GM19452 (cell line): ENCODE measurements at regions not wholly inside any gene's neighbourhood (a gene's known extent, or its start where the extent isn't known, plus 50 kb on each side); places are given as distances from the start of the nearest gene placed in this dataset.

ENCODE experiments used
- ATAC-seq: cut with Tn5 transposase; IDR thresholded peaks from one replicate; pipeline ENCODE4 v1.9.1; 2021; ENCODE audit not compliant: unreplicated experiment

DNA sequence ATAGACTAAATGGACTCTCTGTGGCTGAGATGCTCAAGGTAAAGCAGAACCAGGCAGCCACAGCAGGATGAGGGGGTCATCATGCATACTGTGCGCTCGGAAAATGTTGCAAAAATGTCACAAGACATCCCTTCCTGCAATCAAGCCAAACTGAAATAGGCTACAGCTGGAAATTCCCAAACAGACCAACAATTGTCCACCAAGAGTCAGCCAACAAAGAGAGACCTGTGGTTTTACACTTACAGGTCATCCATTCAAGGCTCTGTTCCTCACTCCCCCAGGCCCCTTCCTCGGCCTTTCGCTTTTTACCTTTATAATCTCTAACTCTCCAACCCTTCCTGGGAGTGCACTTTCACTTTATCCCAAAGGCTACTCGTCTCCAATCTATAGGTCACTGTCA, 1066.9 kb downstream of the TSN start:
- ATAC-seq: no peak

DNA sequence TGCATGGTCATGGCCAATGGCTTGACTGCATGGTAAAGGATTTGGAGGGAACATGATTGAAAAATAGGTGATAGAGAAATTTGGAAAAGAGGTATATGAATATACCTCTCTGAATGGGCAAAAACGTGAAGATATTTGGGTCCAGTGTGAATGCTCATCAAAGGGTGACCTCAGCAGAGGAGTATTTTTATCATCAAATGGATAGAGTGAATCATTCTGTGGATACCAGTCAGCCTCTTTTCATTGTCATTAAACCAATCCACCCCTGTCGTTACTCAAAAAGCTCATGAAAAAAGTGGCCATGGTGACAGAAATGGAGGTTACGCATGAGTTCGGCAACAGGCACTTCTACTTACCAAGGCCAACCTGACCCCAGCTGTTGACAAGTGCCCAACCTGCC, 1074.7 kb downstream of the TSN start:
- ATAC-seq: no peak

DNA sequence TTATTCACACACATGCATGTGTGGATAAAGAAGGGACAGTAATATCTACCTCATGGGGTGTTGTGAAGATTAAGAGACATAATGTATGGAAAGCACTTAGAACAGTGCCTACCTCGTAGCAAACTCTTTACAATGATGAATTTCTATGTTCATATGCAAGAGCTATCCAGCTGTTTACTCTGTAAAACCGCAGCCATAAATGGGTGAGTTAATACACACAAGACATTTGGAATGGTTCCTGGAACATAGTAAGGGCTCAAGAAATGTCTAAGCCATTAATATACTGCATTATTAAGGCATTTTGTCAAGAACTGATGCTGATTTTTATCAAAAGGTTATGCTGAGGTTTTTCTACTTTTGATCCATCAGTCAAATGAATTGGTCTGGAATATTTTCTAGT, 1076.2 kb downstream of the TSN start:
- ATAC-seq: no peak

DNA sequence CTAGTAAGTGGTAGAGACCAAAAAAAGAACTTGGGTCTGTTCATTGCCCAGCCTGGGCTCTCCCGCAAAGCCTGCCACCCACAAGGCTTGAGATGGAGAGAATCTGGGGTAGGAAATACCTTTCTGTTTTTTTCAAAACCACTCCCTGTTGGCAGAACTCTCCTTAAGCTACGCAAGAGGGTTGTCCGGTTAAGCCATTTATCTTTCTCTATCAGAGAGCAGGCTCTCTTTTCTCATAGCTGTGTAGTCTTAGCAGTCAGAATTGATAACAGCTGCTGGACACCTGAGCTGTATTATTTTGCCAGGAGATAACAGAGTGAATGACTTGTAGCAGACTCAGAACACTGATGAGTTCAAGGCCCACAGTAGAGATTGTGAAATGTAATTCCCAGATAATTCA, 1088.1 kb downstream of the TSN start:
- ATAC-seq: no peak

DNA sequence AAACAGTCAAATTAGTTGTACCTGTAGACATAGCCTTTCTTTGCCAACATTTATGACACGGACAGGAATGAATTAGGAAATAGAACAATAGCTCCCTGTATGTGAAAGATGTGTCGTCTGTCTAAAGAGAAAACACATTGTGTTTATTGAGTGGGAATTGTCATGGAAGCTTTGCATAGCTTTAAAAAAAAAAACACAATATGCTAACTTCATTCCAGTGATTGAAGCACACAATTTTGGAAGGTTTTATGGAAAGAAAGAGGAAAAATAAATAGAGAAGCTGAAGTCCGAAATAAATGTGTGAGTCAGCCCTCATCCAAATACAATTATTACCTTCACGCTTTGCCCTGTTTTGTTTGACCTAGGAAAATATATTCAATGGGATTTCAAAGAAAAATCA, 1095.7 kb downstream of the TSN start:
- ATAC-seq: no peak

DNA sequence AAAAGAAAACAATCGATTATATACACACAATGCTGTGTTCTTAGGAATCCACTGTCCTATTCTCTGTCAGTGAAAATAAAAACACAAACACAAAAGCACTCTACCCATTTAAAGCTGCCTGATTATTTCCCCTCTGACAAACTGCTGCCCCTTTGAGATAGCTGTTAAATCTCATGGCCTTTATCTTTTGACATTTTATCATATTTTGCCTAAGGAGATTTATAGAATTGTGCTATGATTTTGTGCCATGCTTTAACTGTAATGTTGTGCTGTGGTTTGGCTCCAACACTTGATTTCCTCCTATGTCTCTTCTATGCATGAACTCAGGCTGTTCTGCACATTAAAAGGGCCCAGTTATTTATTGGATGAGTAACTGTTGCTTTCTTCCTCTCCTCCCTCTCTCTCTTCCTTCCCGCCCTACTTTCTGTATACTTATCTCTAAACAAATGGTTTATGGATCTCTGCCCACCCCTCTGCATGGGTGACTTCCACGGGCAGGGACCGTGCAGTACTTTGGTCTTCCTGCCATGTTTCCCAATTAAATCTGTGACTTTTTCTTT, 1096.6 kb downstream of the TSN start:
- ATAC-seq: no peak

DNA sequence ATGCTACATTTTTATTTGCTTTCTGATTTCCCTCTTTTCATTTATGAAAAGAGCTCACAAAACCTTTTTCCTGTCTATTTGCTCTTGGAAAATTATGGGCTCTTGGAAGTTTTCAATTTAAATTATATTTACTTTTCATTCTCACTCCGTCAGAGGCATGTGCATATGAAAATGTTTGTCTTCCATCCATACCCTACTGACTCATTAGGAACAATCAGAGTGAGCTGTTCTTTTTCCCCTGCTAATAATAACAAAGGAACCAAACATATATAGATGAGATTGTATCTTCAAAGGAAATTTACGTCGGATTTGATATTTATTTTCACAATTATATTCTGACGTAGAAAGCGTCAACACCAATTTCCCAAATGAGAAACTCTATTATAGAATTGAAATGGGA, 1101.2 kb downstream of the TSN start:
- ATAC-seq: no peak

DNA sequence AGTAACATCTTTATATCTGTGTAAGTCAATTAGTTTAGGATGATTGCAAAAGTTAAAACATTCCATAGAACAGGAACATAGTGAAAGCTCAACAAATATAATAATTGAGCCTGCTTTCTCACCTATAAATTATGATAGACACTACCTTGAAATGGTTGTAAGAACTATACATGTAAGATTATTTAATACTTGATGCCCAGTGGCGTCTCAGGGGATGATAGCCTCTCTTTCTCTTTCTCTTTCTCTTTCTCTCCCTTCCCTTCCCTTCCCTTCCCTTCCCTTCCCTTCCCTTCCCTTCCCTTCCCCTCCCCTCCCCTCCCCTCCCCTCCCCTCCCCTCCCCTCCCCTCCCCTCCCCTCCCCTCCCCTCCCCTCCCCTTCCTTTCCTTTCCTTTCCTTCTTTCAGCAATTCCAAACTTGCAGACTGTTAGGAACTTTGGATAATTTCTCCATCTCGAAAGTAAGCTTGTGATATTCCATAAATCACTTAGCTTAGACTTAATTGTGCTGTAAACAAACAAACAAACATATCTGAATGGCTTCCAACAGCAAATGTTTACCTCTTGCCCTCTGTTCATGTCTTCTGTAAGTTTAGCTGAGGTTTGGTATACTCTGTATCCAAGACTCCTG, 1102.7 kb downstream of the TSN start:
- no peak for ATAC-seq

DNA sequence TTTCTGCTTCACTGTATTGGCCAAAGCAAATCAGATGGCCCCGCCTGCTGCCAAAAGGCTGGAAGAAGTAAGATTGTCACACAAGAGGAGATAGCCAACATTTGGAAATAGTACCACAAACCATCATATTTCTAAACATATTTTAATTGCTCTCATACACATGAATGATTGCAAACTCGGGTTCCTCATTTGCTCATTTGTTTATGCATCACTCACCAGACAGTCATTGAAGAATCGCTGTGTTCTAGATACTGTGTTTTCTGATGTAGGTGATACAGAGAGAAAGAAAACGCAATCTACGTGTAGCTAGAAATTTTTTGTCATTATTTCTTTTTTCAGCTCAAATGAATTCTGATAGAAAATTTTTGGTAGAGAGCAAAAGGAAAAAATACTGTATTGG, 1103.4 kb downstream of the TSN start:
- no peak for ATAC-seq

DNA sequence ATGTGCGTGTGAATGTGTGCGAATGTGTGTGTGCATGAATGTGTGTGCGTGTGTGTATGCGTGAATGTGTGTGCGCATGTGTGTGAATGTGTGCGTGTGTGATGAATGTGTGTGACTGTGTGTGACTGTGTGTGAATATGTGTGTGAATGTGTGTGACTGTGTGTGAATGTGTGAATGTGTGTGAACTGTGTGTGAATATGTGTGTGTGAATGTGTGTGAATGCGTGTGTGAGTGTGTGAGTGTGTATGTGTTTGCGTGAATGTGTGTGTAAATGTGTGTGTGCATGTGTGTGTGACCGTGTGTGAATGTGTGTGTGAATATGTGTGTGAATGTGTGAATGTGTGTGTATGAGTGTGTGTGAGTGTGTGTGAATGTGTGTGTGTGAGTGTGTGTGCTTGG, 1103.8 kb downstream of the TSN start:
- ATAC-seq: no peak

DNA sequence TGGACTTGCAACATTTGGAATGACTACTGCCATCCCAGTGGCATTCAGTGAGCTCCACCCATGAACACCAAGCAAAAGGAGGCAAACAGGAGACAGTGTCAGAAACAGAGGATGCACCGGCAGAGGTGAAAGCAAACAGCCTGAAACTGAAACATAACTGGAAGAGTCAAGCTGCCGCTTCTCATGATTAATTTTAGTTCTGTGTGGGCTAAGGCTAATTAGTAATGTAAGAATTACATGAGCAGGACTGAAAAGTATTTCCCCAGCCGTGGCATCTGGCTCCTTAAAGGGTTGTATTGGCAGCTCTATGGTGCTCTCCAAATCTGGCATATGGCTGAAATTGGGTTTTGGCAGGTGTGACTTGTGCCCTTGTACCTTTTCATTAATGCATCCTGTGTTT, 1108.1 kb downstream of the TSN start:
- no peak for ATAC-seq

DNA sequence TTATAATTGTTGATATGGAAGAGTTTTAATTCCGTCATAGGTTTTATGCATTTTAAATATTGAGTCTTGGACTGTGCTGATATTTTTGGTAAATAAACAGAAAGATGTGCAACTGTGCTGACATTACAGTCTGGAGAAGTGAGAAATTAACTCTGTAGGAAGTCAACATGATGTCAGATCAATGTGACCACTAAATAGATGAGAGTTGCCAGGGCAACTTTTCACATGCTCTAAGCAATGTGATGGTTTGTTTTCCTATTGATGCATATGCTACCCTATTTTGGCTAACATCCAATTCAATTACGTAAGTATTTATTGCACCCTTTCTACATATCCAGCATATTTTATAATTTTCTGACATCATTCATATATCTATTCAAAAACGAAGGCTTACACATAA, 1109.3 kb downstream of the TSN start:
- ATAC-seq: no peak

DNA sequence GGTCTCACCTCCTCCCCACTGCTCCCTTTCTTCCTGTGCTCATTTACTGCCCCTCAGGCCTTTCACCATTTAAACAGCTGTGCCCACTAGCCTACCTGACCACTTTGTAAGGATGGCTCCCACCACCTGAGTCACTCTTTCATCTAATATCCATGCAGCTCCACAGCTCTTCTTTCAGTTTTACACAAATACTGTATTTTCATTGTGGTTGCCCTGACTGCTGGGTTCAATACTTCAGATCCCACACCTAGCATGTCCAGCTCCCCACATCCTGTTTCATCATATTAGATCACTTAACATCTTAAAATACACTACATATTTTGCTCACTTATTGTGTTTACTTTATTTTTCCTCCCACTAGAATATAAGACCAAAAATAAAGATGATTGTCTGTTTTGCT, 1110.6 kb downstream of the TSN start:
- no peak for ATAC-seq

DNA sequence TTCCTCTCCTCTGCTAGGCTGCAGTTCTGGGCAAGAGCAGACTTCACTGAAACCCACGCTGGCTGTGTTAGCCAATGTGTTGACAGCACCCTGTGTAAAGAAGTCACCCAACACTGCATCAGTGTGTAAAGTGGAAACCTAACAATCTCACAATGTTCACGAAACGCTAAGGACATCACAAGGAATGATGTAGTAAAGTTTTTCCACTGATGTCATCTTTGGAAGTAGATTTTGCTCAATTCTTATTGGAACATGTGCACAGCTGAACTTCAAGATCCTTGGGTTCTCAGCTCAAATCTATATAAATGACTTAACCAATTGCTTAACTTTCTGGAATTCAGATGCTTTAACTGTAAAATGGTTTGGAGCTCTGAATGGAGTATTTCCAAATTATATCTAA, 1112.5 kb downstream of the TSN start:
- no peak for ATAC-seq

DNA sequence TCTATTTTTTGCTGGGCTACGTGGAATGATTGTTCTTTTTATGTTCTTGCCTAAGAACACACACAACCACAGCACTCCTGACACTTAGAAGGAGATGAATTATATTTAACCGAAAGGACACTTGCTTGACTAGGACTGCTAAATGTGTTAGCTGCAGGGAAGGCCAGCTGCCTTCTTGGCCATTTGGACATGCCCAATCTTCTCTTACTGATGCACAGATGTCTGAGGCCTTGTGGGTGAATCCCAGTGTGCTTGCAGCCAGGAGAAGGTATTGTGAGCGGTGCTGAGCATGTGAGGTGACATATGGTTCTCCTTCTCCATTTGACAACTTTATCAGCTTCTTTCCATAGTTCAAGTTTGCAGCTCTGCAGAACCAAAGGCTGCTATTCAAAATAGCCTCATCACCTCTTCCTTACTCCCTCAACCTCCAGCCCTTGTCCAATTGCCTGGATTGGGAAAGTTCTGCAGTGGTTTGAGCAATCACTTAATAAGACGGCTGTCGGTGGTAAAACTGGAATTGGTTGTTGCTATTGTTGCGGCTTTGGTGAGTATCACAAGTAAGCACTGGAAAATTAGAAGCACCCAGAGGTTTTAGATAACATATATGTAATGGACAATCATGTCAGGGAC, 1113.3 kb downstream of the TSN start:
- ATAC-seq: no peak

DNA sequence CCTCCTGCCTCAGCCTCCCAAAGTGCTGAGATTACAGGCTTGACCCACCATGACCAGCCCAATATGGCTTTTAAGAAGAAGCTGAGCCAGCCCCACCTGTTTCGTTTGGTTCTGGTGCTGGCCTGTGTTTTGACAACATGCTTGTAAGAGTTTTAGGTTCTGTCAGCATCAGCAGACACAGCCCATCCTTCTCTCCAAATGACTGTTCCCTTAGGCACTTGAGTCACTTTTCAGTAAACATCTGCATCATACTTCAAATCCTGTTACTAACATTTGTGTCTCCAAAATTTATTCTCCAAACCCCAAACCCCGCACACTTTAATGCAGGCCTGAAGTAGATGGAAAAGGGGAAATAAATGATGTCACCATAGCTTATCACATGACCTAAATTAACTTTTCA, 1118.5 kb downstream of the TSN start:
- ATAC-seq: no peak

DNA sequence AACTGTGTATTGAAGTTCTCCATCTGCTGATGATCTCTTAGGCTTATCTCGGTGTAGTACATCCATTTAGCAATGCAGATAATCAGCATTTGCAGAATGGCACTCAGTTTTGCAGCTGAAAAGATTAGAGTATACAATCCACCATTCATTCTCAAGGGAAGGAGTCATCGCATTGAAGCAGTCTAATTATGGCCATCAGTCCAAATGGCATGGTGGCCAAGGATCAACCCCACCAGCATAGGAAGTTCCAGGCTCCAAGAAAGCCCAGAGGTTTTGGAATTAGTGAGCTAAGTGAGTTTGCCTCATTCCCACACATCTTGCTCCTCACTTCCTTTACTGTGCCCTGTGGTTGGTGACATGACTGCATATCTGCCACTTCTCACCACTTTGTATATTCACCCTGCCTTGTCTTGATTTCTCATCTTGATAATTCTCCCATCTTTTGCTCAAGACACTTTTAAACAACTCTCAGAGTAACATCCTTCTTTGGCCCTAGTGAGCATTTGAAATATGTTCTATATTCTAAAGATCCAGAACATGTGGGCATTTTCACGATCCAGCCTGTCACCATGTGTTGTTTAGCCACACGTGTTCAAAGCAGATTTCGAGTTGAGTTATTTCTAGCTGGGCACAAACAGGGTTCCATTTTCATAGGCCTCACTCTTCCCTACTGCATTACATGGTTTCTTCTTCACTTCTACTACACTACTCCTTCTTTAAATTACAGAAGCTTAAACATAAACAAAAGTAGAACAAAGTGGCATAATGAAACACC, 1119.8 kb downstream of the TSN start:
- no peak for ATAC-seq

DNA sequence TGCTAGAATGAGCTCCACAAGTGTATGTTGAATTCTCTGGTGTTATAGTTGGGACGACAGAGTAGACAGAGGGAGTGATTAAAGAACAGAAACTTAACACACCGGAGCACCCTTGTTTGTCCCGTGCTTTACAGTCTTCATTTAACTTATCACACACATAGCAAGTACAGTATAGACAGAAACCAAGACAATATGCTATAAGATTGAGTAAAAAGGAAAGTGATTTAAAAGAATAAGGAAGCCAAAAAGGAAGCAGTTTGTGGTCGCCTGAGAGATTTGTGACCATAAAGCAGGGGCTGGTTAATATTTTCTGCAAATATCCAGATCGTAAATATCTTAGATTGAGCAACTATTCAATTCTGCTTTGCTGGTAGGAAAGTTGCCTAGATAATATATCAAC, 1128.4 kb downstream of the TSN start:
- ATAC-seq: no peak

DNA sequence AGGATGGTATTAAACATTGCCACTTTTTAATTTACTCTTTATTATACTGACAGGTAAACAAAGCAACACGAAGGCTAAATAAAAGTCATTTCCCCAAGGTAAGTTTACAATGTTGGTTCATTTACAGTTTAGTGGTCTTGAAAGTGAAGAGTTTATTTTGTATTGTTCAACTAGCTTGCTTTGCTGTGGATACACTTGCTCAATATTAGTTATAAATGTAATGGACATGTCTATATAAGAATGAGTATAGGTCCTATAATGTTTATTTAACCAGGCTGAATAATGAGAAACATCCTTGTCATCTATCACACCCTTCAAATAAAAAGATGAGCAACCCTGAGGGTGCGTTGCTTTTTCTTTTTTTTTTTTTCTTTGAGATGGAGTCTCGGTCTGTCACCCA, 1129.4 kb downstream of the TSN start:
- no peak for ATAC-seq

DNA sequence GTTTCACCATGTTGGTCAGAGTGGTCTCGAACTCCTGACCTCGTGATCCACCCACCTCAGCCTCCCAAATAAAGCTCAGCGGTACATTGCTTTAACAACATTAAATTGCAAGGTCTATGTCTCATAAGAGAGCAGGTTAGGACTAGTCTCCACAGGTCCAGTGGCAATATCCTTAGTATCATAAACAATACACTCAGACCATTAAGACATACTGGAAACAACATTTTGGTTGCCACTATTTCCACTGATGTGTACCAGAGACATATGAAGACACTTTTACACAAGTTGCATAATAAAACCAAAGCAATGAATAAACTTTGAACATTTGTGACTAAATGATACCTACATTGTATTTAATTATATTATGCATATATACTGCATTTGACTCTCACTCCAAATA, 1130.0 kb downstream of the TSN start:
- no peak for ATAC-seq

DNA sequence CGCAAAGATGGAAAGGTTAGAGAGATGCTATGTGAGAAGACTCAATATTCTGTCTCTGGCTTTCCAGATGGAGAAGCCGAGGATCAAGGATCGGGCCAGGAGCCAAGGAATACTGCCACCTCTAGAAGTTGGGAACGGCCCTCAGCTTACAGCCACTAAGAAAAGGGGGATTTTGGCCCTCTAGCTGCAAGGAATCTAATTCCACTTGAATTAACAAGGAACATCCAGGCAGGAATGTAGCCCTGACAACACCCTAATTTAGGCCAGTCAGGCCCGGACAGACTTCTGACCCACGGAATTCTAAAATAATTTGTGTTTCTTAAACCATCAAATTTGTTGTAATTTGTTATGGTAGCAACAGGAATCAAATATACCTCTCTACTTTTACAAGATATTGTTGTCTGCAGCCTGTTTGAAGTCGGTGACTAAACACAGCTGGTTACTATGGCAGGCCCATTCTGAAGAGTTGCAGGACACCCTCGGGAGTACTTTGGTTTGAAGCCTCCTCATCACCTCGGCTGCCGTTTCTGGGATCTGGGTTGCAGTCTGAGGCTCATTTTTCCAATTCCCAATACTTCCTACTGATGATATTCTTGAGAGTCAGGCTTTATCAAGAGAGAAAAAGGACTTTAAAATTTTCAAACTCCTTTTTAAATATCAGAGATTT, 1131.2 kb downstream of the TSN start:
- no peak for ATAC-seq

DNA sequence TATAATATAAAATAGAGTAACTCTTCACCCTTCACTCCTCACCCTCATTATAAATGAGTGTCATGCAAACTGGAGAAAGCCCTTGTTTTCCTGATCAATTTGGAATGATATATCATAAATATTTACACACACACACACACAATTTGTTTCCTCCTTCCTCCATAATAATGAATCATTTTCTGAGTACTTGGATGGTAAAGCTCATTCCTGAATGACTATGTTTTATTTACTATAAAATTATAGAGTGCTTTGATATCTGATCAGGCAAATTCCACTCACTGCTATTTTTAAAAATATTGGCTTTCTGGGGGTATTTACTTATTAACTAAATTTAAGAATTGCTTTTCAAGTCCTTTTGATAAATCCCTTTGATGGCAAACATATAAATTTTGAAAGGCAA, 1125.5 kb upstream of the CNTNAP5 start:
- no peak for ATAC-seq
